ENCODE measurements at regions not wholly inside any gene's neighbourhood (a gene's known extent, or its start where the extent isn't known, plus 50 kb on each side); places are given as distances from the start of the nearest gene placed in this dataset.

GRCh38 chr5:117752403-117752802 is 1177.8 kb upstream of the SEMA6A start:
- no peak overlapping the region for H3K4me3 Mint-ChIP-seq

More at GRCh38 chr5:117752403-117752802, 1177.8 kb upstream of the SEMA6A start:
- Histone ChIP-seq H3F3A (replicated peaks; ENCODE audit: low read depth) (no peaks in the 10 kb centered on the region), H3K9me2 (ENCODE audit: insufficient read depth) (peaks cover 7% of the 10 kb centered on the region; the same call in 1 of the 2 replicates), H3K27ac (ENCODE audit: low read depth) (no peak overlapping the region), H3K79me2 (replicated peaks; ENCODE audit: insufficient read depth) (no peaks in the 10 kb centered on the region), H3K27me3 (ENCODE audit: insufficient read depth) (no peaks in the 10 kb centered on the region), H3K4me1 (ENCODE audit: insufficient read depth) (peaks cover 6% of the 10 kb centered on the region; the same call in 1 of the 2 replicates), H3K4me3 (no peak overlapping the region), H2AFZ (no peak overlapping the region), H3K4me2 (no peak overlapping the region), H4K20me1 (replicated peaks; ENCODE audit: insufficient read depth) (no peaks in the 10 kb centered on the region), H3K36me3 (ENCODE audit: insufficient read depth) (no peaks in the 10 kb centered on the region)
- Mint-ChIP-seq H3K36me3 (ENCODE audit: low read depth) (peaks cover 8% of the 10 kb centered on the region; the same call in 2 of the 3 replicates), H3K27me3 (ENCODE audit: insufficient read depth, low read depth, poor library complexity) (no peaks in the 10 kb centered on the region), H3K27ac (no peak overlapping the region), H3K9me3 (no peaks in the 10 kb centered on the region; the same call in 2 of the 3 replicates), H3K4me1 (peaks cover 11% of the 10 kb centered on the region)
- TF ChIP-seq JUNB (IDR thresholded peaks at IDR 0.05; ENCODE audit: unreplicated experiment) = no peak
- TF ChIP-seq, protein P1, sequence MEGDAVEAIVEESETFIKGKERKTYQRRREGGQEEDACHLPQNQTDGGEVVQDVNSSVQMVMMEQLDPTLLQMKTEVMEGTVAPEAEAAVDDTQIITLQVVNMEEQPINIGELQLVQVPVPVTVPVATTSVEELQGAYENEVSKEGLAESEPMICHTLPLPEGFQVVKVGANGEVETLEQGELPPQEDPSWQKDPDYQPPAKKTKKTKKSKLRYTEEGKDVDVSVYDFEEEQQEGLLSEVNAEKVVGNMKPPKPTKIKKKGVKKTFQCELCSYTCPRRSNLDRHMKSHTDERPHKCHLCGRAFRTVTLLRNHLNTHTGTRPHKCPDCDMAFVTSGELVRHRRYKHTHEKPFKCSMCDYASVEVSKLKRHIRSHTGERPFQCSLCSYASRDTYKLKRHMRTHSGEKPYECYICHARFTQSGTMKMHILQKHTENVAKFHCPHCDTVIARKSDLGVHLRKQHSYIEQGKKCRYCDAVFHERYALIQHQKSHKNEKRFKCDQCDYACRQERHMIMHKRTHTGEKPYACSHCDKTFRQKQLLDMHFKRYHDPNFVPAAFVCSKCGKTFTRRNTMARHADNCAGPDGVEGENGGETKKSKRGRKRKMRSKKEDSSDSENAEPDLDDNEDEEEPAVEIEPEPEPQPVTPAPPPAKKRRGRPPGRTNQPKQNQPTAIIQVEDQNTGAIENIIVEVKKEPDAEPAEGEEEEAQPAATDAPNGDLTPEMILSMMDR (conservative IDR thresholded peaks at IDR 0.05; ENCODE audit: low read depth in 2 of 2) = no peak
- TF ChIP-seq ZNF114 (CRISPR knock-in tag; IDR thresholded peaks at IDR 0.05) = no peak
- no peak for TF ChIP-seq NANOG (IDR thresholded peaks at IDR 0.05; ENCODE audit: borderline replicate concordance)
- TF ChIP-seq STAT1 (IDR thresholded peaks at IDR 0.05; ENCODE audit: unreplicated experiment) = no peak
- TF ChIP-seq POLR2AphosphoS5 (IDR thresholded peaks at IDR 0.05; ENCODE audit: low read depth) = no peak
- no peak for TF ChIP-seq ETS1 (IDR thresholded peaks at IDR 0.05)
- TF ChIP-seq CREB1 (CRISPR knock-in tag; IDR thresholded peaks at IDR 0.05; ENCODE audit: low read depth) = no peak
- TF ChIP-seq REST (IDR thresholded peaks at IDR 0.05; ENCODE audit: unreplicated experiment) = no peak
- TF ChIP-seq EZH2 (IDR thresholded peaks at IDR 0.05; ENCODE audit: low read depth, unreplicated experiment) = no peak
- no peak for TF ChIP-seq ZNF331 (CRISPR knock-in tag; IDR thresholded peaks at IDR 0.05; ENCODE audit: low read depth)
- TF ChIP-seq EZH2phosphoT487 (IDR thresholded peaks at IDR 0.05; ENCODE audit: unreplicated experiment) = no peak
- TF ChIP-seq, protein P2, sequence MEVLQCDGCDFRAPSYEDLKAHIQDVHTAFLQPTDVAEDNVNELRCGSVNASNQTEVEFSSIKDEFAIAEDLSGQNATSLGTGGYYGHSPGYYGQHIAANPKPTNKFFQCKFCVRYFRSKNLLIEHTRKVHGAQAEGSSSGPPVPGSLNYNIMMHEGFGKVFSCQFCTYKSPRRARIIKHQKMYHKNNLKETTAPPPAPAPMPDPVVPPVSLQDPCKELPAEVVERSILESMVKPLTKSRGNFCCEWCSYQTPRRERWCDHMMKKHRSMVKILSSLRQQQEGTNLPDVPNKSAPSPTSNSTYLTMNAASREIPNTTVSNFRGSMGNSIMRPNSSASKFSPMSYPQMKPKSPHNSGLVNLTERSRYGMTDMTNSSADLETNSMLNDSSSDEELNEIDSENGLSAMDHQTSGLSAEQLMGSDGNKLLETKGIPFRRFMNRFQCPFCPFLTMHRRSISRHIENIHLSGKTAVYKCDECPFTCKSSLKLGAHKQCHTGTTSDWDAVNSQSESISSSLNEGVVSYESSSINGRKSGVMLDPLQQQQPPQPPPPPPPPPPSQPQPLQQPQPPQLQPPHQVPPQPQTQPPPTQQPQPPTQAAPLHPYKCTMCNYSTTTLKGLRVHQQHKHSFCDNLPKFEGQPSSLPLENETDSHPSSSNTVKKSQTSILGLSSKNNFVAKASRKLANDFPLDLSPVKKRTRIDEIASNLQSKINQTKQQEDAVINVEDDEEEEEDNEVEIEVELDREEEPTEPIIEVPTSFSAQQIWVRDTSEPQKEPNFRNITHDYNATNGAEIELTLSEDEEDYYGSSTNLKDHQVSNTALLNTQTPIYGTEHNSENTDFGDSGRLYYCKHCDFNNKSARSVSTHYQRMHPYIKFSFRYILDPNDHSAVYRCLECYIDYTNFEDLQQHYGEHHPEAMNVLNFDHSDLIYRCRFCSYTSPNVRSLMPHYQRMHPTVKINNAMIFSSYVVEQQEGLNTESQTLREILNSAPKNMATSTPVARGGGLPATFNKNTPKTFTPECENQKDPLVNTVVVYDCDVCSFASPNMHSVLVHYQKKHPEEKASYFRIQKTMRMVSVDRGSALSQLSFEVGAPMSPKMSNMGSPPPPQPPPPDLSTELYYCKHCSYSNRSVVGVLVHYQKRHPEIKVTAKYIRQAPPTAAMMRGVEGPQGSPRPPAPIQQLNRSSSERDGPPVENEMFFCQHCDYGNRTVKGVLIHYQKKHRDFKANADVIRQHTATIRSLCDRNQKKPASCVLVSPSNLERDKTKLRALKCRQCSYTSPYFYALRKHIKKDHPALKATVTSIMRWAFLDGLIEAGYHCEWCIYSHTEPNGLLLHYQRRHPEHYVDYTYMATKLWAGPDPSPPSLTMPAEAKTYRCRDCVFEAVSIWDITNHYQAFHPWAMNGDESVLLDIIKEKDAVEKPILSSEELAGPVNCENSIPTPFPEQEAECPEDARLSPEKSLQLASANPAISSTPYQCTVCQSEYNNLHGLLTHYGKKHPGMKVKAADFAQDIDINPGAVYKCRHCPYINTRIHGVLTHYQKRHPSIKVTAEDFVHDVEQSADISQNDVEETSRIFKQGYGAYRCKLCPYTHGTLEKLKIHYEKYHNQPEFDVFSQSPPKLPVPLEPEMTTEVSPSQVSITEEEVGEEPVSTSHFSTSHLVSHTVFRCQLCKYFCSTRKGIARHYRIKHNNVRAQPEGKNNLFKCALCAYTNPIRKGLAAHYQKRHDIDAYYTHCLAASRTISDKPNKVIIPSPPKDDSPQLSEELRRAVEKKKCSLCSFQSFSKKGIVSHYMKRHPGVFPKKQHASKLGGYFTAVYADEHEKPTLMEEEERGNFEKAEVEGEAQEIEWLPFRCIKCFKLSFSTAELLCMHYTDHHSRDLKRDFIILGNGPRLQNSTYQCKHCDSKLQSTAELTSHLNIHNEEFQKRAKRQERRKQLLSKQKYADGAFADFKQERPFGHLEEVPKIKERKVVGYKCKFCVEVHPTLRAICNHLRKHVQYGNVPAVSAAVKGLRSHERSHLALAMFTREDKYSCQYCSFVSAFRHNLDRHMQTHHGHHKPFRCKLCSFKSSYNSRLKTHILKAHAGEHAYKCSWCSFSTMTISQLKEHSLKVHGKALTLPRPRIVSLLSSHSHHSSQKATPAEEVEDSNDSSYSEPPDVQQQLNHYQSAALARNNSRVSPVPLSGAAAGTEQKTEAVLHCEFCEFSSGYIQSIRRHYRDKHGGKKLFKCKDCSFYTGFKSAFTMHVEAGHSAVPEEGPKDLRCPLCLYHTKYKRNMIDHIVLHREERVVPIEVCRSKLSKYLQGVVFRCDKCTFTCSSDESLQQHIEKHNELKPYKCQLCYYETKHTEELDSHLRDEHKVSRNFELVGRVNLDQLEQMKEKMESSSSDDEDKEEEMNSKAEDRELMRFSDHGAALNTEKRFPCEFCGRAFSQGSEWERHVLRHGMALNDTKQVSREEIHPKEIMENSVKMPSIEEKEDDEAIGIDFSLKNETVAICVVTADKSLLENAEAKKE (CRISPR knock-in tag; IDR thresholded peaks at IDR 0.05) = no peak
- ATAC-seq = no peak
- no peak for DNase-seq (ENCODE audit: low spot score)

Data from GM23338 (cell line).